GM18858 (cell line): ENCODE measurements at regions not wholly inside any gene's neighbourhood (a gene's known extent, or its start where the extent isn't known, plus 50 kb on each side); places are given as distances from the start of the nearest gene placed in this dataset.

Experiments
- ATAC-seq: cut with Tn5 transposase; IDR thresholded peaks from one replicate; pipeline ENCODE4 v1.9.1; 2021; ENCODE audit not compliant: unreplicated experiment

- no peak for ATAC-seq
Measured at GRCh38 chr13:73857106-73857505, 277.1 kb downstream of the KLF12 start.

- ATAC-seq = peak; percentile 37
Measured at GRCh38 chr13:73851104-73851503, 283.1 kb downstream of the KLF12 start.

- no peak for ATAC-seq
Measured at GRCh38 chr13:73850104-73850873, 283.9 kb downstream of the KLF12 start.

- ATAC-seq = no peak
Measured at GRCh38 chr13:73849292-73849691, 284.9 kb downstream of the KLF12 start.

- ATAC-seq = no peak
Measured at GRCh38 chr13:73844986-73845385, 289.2 kb downstream of the KLF12 start.

- ATAC-seq = no peak
Measured at GRCh38 chr13:73842626-73843025, 291.6 kb downstream of the KLF12 start.

GRCh38 chr13:73842184-73842583, 292.0 kb downstream of the KLF12 start:
- ATAC-seq = no peak

- ATAC-seq = no peak
Measured at GRCh38 chr13:73837147-73837546, 297.1 kb downstream of the KLF12 start.

- ATAC-seq = peak; percentile 67
Measured at GRCh38 chr13:73835138-73835721, 299.0 kb downstream of the KLF12 start.

GRCh38 chr13:73833325-73834070, 300.7 kb downstream of the KLF12 start:
- ATAC-seq = no peak

- no peak for ATAC-seq
Measured at GRCh38 chr13:73832825-73833224, 301.4 kb downstream of the KLF12 start.

GRCh38 chr13:73832128-73832588, 302.0 kb downstream of the KLF12 start:
- ATAC-seq = no peak

- no peak for ATAC-seq
Measured at GRCh38 chr13:73829416-73829815, 304.8 kb downstream of the KLF12 start.

GRCh38 chr13:73828811-73829210, 305.4 kb downstream of the KLF12 start:
- ATAC-seq = no peak

GRCh38 chr13:73827434-73827833, 306.8 kb downstream of the KLF12 start:
- ATAC-seq = no peak

- no peak for ATAC-seq
Measured at GRCh38 chr13:73825143-73825542, 309.1 kb downstream of the KLF12 start.

GRCh38 chr13:73822668-73823592, 311.3 kb downstream of the KLF12 start:
- ATAC-seq = no peak

GRCh38 chr13:73820688-73821087, 313.5 kb downstream of the KLF12 start:
- peak; percentile 45 for ATAC-seq

GRCh38 chr13:73820285-73820684, 313.9 kb downstream of the KLF12 start:
- no peak for ATAC-seq

GRCh38 chr13:73819711-73820110, 314.5 kb downstream of the KLF12 start:
- ATAC-seq = no peak

- no peak for ATAC-seq
Measured at GRCh38 chr13:73816702-73817101, 317.5 kb downstream of the KLF12 start.
